ENCODE measurements at regions not wholly inside any gene's neighbourhood (a gene's known extent, or its start where the extent isn't known, plus 50 kb on each side); places are given as distances from the start of the nearest gene placed in this dataset.
"Not testable (repeated sequence)": the region's sequence is repeated elsewhere in the genome, so short reads cannot be mapped to it uniquely, and the experiment has no call there.

- ATAC-seq = no peak
These were observed 537.7 kb upstream of the PTBP2 start for GRCh38 chr1:96183928-96184327.

GRCh38 chr1:96185181-96185580 is 536.4 kb upstream of the PTBP2 start:
- ATAC-seq = no peak
- no peak overlapping the region for H3K4me3 Mint-ChIP-seq
- H3K36me3 Mint-ChIP-seq = peaks cover 4% of the 10 kb centered on the region

More at GRCh38 chr1:96183928-96184327, 537.7 kb upstream of the PTBP2 start:
- H3K36me3 Mint-ChIP-seq = peaks cover 4% of the 10 kb centered on the region
- H3K4me3 Mint-ChIP-seq = no peak overlapping the region
- no peaks in the 10 kb centered on the region for H3K4me1 Mint-ChIP-seq (ENCODE audit: low read depth in 2 of 2)
- DNase-seq (ENCODE audit: low spot score) = no peak
- H3K27me3 Mint-ChIP-seq = no peaks in the 10 kb centered on the region
- no peak overlapping the region for H3K27ac Mint-ChIP-seq
- peaks cover 12% of the 10 kb centered on the region for H3K9me3 Mint-ChIP-seq

GRCh38 chr1:96187020-96187419 is 534.6 kb upstream of the PTBP2 start:
- Mint-ChIP-seq H3K4me1 (ENCODE audit: low read depth in 2 of 2) (no peaks in the 10 kb centered on the region), H3K27me3 (no peaks in the 10 kb centered on the region), H3K4me3 (no peak overlapping the region), H3K36me3 (peaks cover 13% of the 10 kb centered on the region), H3K27ac (no peak overlapping the region), H3K9me3 (peaks cover 14% of the 10 kb centered on the region)
- ATAC-seq (no peak), DNase-seq (ENCODE audit: low spot score) (no peak)

More at GRCh38 chr1:96185181-96185580, 536.4 kb upstream of the PTBP2 start:
- no peak overlapping the region for H3K27ac Mint-ChIP-seq
- no peaks in the 10 kb centered on the region for H3K4me1 Mint-ChIP-seq (ENCODE audit: low read depth in 2 of 2)
- no peaks in the 10 kb centered on the region for H3K27me3 Mint-ChIP-seq
- no peak for DNase-seq (ENCODE audit: low spot score)
- H3K9me3 Mint-ChIP-seq = peaks cover 10% of the 10 kb centered on the region

- H3K36me3 Mint-ChIP-seq = peaks cover 13% of the 10 kb centered on the region
- DNase-seq (ENCODE audit: low spot score) (no peak), ATAC-seq (no peak)
- peaks cover 17% of the 10 kb centered on the region for H3K9me3 Mint-ChIP-seq
- no peak overlapping the region for H3K4me3 Mint-ChIP-seq
- no peaks in the 10 kb centered on the region for H3K27me3 Mint-ChIP-seq
- no peaks in the 10 kb centered on the region for H3K4me1 Mint-ChIP-seq (ENCODE audit: low read depth in 2 of 2)
- H3K27ac Mint-ChIP-seq = no peak overlapping the region
These were observed 530.4 kb upstream of the PTBP2 start for GRCh38 chr1:96191165-96191564.

- Mint-ChIP-seq H3K27me3 (no peaks in the 10 kb centered on the region), H3K36me3 (peaks cover 4% of the 10 kb centered on the region), H3K4me3 (no peak overlapping the region), H3K4me1 (ENCODE audit: low read depth in 2 of 2) (no peaks in the 10 kb centered on the region), H3K27ac (no peak overlapping the region), H3K9me3 (peaks cover 17% of the 10 kb centered on the region)
- DNase-seq (ENCODE audit: low spot score) = no peak
- no peak for ATAC-seq
These were observed 515.1 kb upstream of the PTBP2 start for GRCh38 chr1:96206451-96206850.

GRCh38 chr1:96207936-96208335 is 513.6 kb upstream of the PTBP2 start:
- DNase-seq (ENCODE audit: low spot score) (no peak), ATAC-seq (no peak)
- H3K36me3 Mint-ChIP-seq = peaks cover 4% of the 10 kb centered on the region
- peaks cover 17% of the 10 kb centered on the region for H3K9me3 Mint-ChIP-seq
- H3K27ac Mint-ChIP-seq = no peak overlapping the region
- H3K4me1 Mint-ChIP-seq (ENCODE audit: low read depth in 2 of 2) = no peaks in the 10 kb centered on the region
- no peaks in the 10 kb centered on the region for H3K27me3 Mint-ChIP-seq
- H3K4me3 Mint-ChIP-seq = no peak overlapping the region

GRCh38 chr1:96208428-96208827 is 513.2 kb upstream of the PTBP2 start:
- Mint-ChIP-seq H3K27me3 (no peaks in the 10 kb centered on the region), H3K27ac (no peak overlapping the region), H3K4me1 (ENCODE audit: low read depth in 2 of 2) (no peaks in the 10 kb centered on the region), H3K36me3 (peaks cover 4% of the 10 kb centered on the region), H3K9me3 (peaks cover 17% of the 10 kb centered on the region), H3K4me3 (no peak overlapping the region)
- ATAC-seq (no peak), DNase-seq (ENCODE audit: low spot score) (no peak)

- no peak overlapping the region for H3K27ac Mint-ChIP-seq
- ATAC-seq (no peak), DNase-seq (ENCODE audit: low spot score) (no peak)
- H3K36me3 Mint-ChIP-seq = peaks cover 4% of the 10 kb centered on the region
- H3K4me3 Mint-ChIP-seq = no peak overlapping the region
- H3K4me1 Mint-ChIP-seq (ENCODE audit: low read depth in 2 of 2) = no peaks in the 10 kb centered on the region
- no peaks in the 10 kb centered on the region for H3K27me3 Mint-ChIP-seq
- H3K9me3 Mint-ChIP-seq = peaks cover 10% of the 10 kb centered on the region
These were observed 511.5 kb upstream of the PTBP2 start for GRCh38 chr1:96210054-96210453.

- Mint-ChIP-seq H3K9me3 (peaks cover 14% of the 10 kb centered on the region), H3K36me3 (peaks cover 4% of the 10 kb centered on the region), H3K4me3 (no peak overlapping the region), H3K4me1 (ENCODE audit: low read depth in 2 of 2) (no peaks in the 10 kb centered on the region), H3K27ac (no peak overlapping the region), H3K27me3 (no peaks in the 10 kb centered on the region)
- no peak for DNase-seq (ENCODE audit: low spot score)
- ATAC-seq = no peak
These were observed 510.4 kb upstream of the PTBP2 start for GRCh38 chr1:96211202-96211601.

GRCh38 chr1:96214982-96215381 is 506.6 kb upstream of the PTBP2 start:
- Mint-ChIP-seq H3K4me3 (no peak overlapping the region), H3K27me3 (no peaks in the 10 kb centered on the region), H3K27ac (no peak overlapping the region), H3K36me3 (peaks cover 4% of the 10 kb centered on the region), H3K4me1 (ENCODE audit: low read depth in 2 of 2) (no peaks in the 10 kb centered on the region), H3K9me3 (peaks cover 22% of the 10 kb centered on the region)
- ATAC-seq (no peak), DNase-seq (ENCODE audit: low spot score) (no peak)

GRCh38 chr1:96220651-96221050 is 500.9 kb upstream of the PTBP2 start:
- H3K27me3 Mint-ChIP-seq = no peaks in the 10 kb centered on the region
- no peak overlapping the region for H3K4me3 Mint-ChIP-seq
- H3K4me1 Mint-ChIP-seq (ENCODE audit: low read depth in 2 of 2) = no peaks in the 10 kb centered on the region
- H3K27ac Mint-ChIP-seq = no peak overlapping the region
- DNase-seq (ENCODE audit: low spot score) = no peak
- ATAC-seq = no peak
- peaks cover 14% of the 10 kb centered on the region for H3K9me3 Mint-ChIP-seq
- H3K36me3 Mint-ChIP-seq = no peaks in the 10 kb centered on the region

GRCh38 chr1:96222701-96223100 is 498.9 kb upstream of the PTBP2 start:
- peaks cover 8% of the 10 kb centered on the region for H3K9me3 Mint-ChIP-seq
- no peak overlapping the region for H3K27ac Mint-ChIP-seq
- DNase-seq (ENCODE audit: low spot score) = no peak
- H3K36me3 Mint-ChIP-seq = no peaks in the 10 kb centered on the region
- H3K4me1 Mint-ChIP-seq (ENCODE audit: low read depth in 2 of 2) = no peaks in the 10 kb centered on the region
- H3K27me3 Mint-ChIP-seq = no peaks in the 10 kb centered on the region
- no peak overlapping the region for H3K4me3 Mint-ChIP-seq
- ATAC-seq = no peak

GRCh38 chr1:96224229-96224628 is 497.4 kb upstream of the PTBP2 start:
- H3K27me3 Mint-ChIP-seq; H3K36me3 Mint-ChIP-seq; H3K4me3 Mint-ChIP-seq; H3K4me1 Mint-ChIP-seq (ENCODE audit: low read depth in 2 of 2); H3K9me3 Mint-ChIP-seq; H3K27ac Mint-ChIP-seq; DNase-seq (ENCODE audit: low spot score); ATAC-seq: not testable (repeated sequence)

- ATAC-seq (no peak), DNase-seq (ENCODE audit: low spot score) (no peak)
- H3K36me3 Mint-ChIP-seq = no peaks in the 10 kb centered on the region
- no peak overlapping the region for H3K27ac Mint-ChIP-seq
- no peak overlapping the region for H3K4me3 Mint-ChIP-seq
- H3K27me3 Mint-ChIP-seq = no peaks in the 10 kb centered on the region
- no peaks in the 10 kb centered on the region for H3K9me3 Mint-ChIP-seq
- H3K4me1 Mint-ChIP-seq (ENCODE audit: low read depth in 2 of 2) = no peaks in the 10 kb centered on the region
These were observed 488.2 kb upstream of the PTBP2 start for GRCh38 chr1:96233422-96233821.

GRCh38 chr1:96234299-96234698 is 487.3 kb upstream of the PTBP2 start:
- Mint-ChIP-seq H3K9me3 (no peaks in the 10 kb centered on the region), H3K36me3 (no peaks in the 10 kb centered on the region), H3K27ac (no peak overlapping the region), H3K4me1 (ENCODE audit: low read depth in 2 of 2) (no peaks in the 10 kb centered on the region), H3K27me3 (no peaks in the 10 kb centered on the region), H3K4me3 (no peak overlapping the region)
- DNase-seq (ENCODE audit: low spot score) (no peak), ATAC-seq (no peak)
